Neutrophil (primary cell): ENCODE measurements at regions not wholly inside any gene's neighbourhood (a gene's known extent, or its start where the extent isn't known, plus 50 kb on each side); places are given as distances from the start of the nearest gene placed in this dataset.

Experiments
- H3K27ac ChIP-seq: fragments of 200-600 bp; sonication (generic); 2 replicates; pipeline ENCODE4 v1.5.1; 2016; ENCODE audit warnings: mild to moderate bottlenecking, moderate library complexity
- H3K27me3 ChIP-seq: fragments of 200-600 bp; sonication (generic); 2 replicates; pipeline ENCODE4 v1.6.0; 2016; ENCODE audit warnings: mild to moderate bottlenecking
- H3K36me3 ChIP-seq: fragments of 200-600 bp; sonication (generic); 2 replicates; pipeline ENCODE4 v1.5.1; 2017
- H3K4me1 ChIP-seq, 2 experiments: fragments of 200-600 bp in 1 of 2; sonication (generic) in 1 of 2; 1 replicate in 1 of 2; 2 replicates in 1 of 2; pipeline versions ENCODE4 v1.5.1 to v1.6.1; 2013 to 2016; ENCODE audit warnings: low read depth in 1 of 2, low read length in 1 of 2, mild to moderate bottlenecking in 1 of 2, moderate library complexity in 1 of 2; ENCODE audit not compliant: control insufficient read depth in 1 of 2, insufficient read depth in 1 of 2
- H3K4me3 ChIP-seq, 2 experiments: fragments of 200-600 bp in 1 of 2; sonication (generic) in 1 of 2; 1 replicate in 1 of 2; 2 replicates in 1 of 2; pipeline ENCODE4 v1.5.1; 2013 to 2016; ENCODE audit warnings: low read depth in 1 of 2, low read length in 1 of 2, mild to moderate bottlenecking in 1 of 2, moderate library complexity in 1 of 2
- H3K9me3 ChIP-seq: fragments of 200-600 bp; sonication (generic); 2 replicates; pipeline ENCODE4 v1.5.1; 2016
- TF ChIP-seq, protein P1 (sequence below): fragments of 200-600 bp; sonication (generic); IDR thresholded peaks from 2 replicates; pipeline ENCODE4 v1.5.1; 2016; ENCODE audit warnings: antibody characterized with exemption

DNA sequence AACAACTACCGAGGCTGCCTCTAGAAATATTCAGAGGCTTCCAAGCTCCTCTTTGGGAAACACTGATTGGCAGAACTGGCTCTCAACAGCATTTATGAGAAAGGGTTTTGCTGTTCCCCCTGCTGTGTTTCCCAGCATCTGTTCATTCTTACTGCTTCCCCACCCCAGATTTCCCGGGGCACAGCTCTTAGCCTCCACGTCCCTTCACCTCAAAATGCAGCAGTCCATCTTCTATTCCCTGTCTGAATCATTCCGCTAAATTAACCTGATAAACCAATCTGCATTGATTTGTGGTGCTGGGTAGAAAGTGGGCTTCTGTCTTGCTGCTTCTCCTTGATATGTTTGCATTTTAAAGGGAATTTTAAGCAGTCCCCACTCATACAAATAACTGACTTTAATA is 67.4 kb downstream of the PLK2 start:
- no peaks in the 10 kb centered on the region for H3K36me3 ChIP-seq
- no peak overlapping the region for H3K27ac ChIP-seq
- TF ChIP-seq, protein P1, sequence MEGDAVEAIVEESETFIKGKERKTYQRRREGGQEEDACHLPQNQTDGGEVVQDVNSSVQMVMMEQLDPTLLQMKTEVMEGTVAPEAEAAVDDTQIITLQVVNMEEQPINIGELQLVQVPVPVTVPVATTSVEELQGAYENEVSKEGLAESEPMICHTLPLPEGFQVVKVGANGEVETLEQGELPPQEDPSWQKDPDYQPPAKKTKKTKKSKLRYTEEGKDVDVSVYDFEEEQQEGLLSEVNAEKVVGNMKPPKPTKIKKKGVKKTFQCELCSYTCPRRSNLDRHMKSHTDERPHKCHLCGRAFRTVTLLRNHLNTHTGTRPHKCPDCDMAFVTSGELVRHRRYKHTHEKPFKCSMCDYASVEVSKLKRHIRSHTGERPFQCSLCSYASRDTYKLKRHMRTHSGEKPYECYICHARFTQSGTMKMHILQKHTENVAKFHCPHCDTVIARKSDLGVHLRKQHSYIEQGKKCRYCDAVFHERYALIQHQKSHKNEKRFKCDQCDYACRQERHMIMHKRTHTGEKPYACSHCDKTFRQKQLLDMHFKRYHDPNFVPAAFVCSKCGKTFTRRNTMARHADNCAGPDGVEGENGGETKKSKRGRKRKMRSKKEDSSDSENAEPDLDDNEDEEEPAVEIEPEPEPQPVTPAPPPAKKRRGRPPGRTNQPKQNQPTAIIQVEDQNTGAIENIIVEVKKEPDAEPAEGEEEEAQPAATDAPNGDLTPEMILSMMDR, result no peak
- no peaks in the 10 kb centered on the region for H3K4me1 ChIP-seq
- H3K9me3 ChIP-seq, result no peaks in the 10 kb centered on the region
- no peak overlapping the region for H3K4me3 ChIP-seq
- H3K27me3 ChIP-seq, result no peaks in the 10 kb centered on the region

DNA sequence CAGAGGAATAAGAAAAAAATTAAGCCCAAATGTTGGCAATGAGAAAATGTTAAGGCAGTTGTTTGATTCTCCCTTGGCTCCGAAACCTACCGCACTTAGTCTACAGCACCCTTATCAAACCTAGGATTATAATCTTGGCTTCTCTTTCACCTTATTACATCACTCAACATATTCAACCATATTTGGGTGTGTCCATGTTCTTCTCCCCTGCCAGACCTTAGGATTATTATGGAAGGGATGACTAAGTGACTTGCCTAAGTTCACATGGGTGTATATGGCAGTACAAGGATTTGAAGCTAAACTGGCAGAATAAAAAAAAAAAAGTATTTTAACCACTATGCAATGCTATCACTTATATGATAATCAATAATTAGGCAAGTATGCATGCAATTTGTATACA is 76.4 kb downstream of the PLK2 start:
- TF ChIP-seq, protein P1, result no peak
- no peaks in the 10 kb centered on the region for H3K36me3 ChIP-seq
- H3K9me3 ChIP-seq, result no peaks in the 10 kb centered on the region
- no peak overlapping the region for H3K27ac ChIP-seq
- H3K4me1 ChIP-seq, result no peaks in the 10 kb centered on the region
- no peaks in the 10 kb centered on the region for H3K27me3 ChIP-seq
- no peak overlapping the region for H3K4me3 ChIP-seq

DNA sequence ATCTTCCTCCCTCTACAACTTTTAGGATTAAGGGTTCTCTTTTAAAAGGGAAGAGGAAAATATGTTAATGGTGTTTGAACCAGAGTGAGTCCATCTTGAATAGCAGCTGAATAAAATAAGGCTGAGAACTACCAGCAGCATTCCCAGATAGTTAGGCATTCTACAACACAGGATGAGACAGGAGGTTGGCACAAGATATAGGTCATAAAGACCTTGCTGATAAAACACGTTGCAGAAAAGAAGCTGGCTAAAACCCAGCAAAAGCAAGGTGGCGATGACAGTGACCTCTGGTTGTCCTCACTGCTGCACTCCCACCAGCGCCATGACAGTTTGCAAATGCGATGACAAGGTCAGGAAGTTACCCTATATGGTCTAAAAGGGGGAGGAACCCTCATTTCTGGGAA is 77.8 kb downstream of the PLK2 start:
- Histone ChIP-seq H3K27me3 (no peaks in the 10 kb centered on the region), H3K27ac (no peak overlapping the region), H3K36me3 (no peaks in the 10 kb centered on the region), H3K9me3 (no peaks in the 10 kb centered on the region), H3K4me1 (no peaks in the 10 kb centered on the region), H3K4me3 (no peak overlapping the region)
- TF ChIP-seq, protein P1, result no peak

DNA sequence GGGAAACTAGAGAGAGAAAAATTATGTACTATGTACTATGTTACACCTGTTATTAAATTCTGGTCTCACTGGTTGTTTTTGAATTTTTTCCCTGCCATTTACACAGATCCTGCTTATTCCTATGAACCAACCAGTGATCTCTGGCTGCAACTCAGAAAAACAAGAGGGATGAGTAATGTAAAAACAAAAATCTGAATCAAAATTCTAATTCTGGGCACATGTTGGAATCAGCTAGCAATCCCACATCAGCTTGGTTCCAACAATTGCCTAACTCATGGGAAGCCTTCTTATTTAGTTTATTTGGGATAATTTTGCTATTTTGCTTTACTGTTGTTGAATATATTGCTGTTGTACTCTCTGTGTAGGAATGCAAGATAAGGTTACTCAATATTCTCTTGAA is 78.3 kb downstream of the PLK2 start:
- no peaks in the 10 kb centered on the region for H3K9me3 ChIP-seq
- no peaks in the 10 kb centered on the region for H3K4me1 ChIP-seq
- H3K27ac ChIP-seq, result no peak overlapping the region
- no peaks in the 10 kb centered on the region for H3K27me3 ChIP-seq
- H3K4me3 ChIP-seq, result no peak overlapping the region
- TF ChIP-seq, protein P1, result no peak
- no peaks in the 10 kb centered on the region for H3K36me3 ChIP-seq

DNA sequence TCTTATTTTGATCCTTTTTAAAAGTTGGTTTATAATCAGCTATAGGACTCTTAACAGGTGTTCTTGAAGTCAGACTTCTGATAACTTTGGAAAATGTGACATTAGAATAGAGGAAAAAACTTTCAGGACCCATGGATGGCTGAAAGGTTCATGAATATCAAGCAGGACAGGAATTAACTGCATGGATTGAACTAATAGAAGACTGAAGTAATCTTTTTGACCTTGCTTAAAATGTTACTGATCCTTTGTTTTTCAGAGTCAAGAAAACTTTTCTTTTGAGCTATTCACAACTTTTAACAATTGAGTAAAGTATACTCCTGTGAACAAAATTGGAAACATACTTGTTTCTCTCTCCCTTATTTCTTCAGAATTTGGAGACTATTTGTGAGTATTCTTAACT is 79.2 kb downstream of the PLK2 start:
- H3K27ac ChIP-seq, result no peak overlapping the region
- H3K4me1 ChIP-seq, result no peaks in the 10 kb centered on the region
- no peaks in the 10 kb centered on the region for H3K27me3 ChIP-seq
- H3K9me3 ChIP-seq, result no peaks in the 10 kb centered on the region
- TF ChIP-seq, protein P1, result no peak
- no peak overlapping the region for H3K4me3 ChIP-seq
- H3K36me3 ChIP-seq, result no peaks in the 10 kb centered on the region
